GM21526 (cell line): ENCODE measurements at regions not wholly inside any gene's neighbourhood (a gene's known extent, or its start where the extent isn't known, plus 50 kb on each side); places are given as distances from the start of the nearest gene placed in this dataset.

Source experiments
- ATAC-seq: cut with Tn5 transposase; IDR thresholded peaks from one replicate; pipeline ENCODE4 v1.9.1; 2021; ENCODE audit warnings: moderate library complexity; ENCODE audit not compliant: unreplicated experiment, low FRiP score

- ATAC-seq = no peak
Measured at GRCh38 chr7:94261067-94261466, 133.6 kb upstream of the COL1A2 start.

- no peak for ATAC-seq
Measured at GRCh38 chr7:94264756-94265155, 129.9 kb upstream of the COL1A2 start.

GRCh38 chr7:94265456-94265855 lies 129.2 kb upstream of the COL1A2 start:
- ATAC-seq = no peak

- ATAC-seq = no peak
Measured at GRCh38 chr7:94266238-94266644, 128.5 kb upstream of the COL1A2 start.

GRCh38 chr7:94270772-94271171 lies 123.9 kb upstream of the COL1A2 start:
- ATAC-seq = no peak

GRCh38 chr7:94272821-94273583 lies 121.7 kb upstream of the COL1A2 start:
- ATAC-seq = no peak

- ATAC-seq = no peak
Measured at GRCh38 chr7:94274828-94275227, 119.9 kb upstream of the COL1A2 start.

- ATAC-seq = no peak
Measured at GRCh38 chr7:94276027-94276426, 118.7 kb upstream of the COL1A2 start.

GRCh38 chr7:94276795-94277194 lies 117.9 kb upstream of the COL1A2 start:
- ATAC-seq = no peak

GRCh38 chr7:94277236-94277635 lies 117.5 kb upstream of the COL1A2 start:
- no peak for ATAC-seq

- no peak for ATAC-seq
Measured at GRCh38 chr7:94280851-94281250, 113.8 kb upstream of the COL1A2 start.

GRCh38 chr7:94284104-94284503 lies 110.6 kb upstream of the COL1A2 start:
- no peak for ATAC-seq

GRCh38 chr7:94286111-94286510 lies 108.6 kb upstream of the COL1A2 start:
- ATAC-seq = no peak

- no peak for ATAC-seq
Measured at GRCh38 chr7:94288096-94288495, 106.6 kb upstream of the COL1A2 start.

GRCh38 chr7:94289071-94289470 lies 105.6 kb upstream of the COL1A2 start:
- ATAC-seq = no peak

GRCh38 chr7:94294471-94295131 lies 100.1 kb upstream of the COL1A2 start:
- ATAC-seq = no peak

GRCh38 chr7:94295850-94296249 lies 98.8 kb upstream of the COL1A2 start:
- ATAC-seq = no peak

- ATAC-seq = no peak
Measured at GRCh38 chr7:94296881-94297280, 97.8 kb upstream of the COL1A2 start.

GRCh38 chr7:94297397-94297838 lies 97.3 kb upstream of the COL1A2 start:
- no peak for ATAC-seq

GRCh38 chr7:94298943-94299342 lies 95.8 kb upstream of the COL1A2 start:
- no peak for ATAC-seq

GRCh38 chr7:94300176-94300835 lies 94.4 kb upstream of the COL1A2 start:
- no peak for ATAC-seq
